ENCODE measurements at regions not wholly inside any gene's neighbourhood (a gene's known extent, or its start where the extent isn't known, plus 50 kb on each side); places are given as distances from the start of the nearest gene placed in this dataset.
"Not testable (repeated sequence)": the region's sequence is repeated elsewhere in the genome, so short reads cannot be mapped to it uniquely, and the experiment has no call there.

- DNase-seq, result no peak
These were observed 992.6 kb downstream of the PCDH9 start for GRCh38 chr13:66237411-66238062.

DNA sequence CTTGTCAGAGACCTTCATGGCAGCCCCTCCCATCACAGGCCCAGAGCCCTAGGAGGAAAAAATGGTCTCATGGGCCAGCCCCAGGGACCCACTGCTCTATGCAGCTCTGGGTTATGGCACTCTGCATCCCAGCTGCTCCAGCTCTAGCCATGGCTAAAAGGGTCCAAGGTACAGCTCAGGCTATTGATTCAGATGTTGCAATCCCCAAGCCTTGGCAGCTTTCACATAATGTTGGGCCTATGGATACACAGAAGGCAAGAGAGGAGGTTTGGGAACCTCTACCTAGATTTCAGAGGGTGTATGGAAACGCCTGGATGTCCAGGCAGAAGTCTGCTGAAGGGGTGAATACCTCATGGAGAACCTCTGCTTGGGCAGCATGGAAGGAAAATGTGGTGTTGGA is 996.0 kb downstream of the PCDH9 start:
- DNase-seq, result no peak

GRCh38 chr13:66231958-66232357 is 998.2 kb downstream of the PCDH9 start:
- DNase-seq, result not testable (repeated sequence)

DNA sequence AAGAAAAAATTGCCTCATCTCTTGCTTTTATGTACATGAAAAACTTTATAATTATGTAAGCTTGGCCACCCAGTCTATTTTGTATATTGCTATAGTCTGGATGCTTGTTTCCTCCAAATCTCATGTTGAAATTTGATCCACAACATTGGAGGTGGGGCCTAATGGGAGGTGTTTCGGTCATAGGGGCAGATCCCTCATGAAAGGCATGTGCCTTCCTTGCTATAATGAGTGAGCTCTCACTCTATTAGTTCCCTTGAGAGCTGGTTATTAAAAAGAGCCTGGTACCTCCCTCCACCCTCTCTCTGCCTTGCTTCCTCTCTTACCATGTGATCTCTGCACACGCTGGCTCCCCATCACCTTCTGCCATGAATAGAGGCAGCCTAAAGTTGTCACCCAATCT is 1005.1 kb downstream of the PCDH9 start:
- DNase-seq, result no peak

DNA sequence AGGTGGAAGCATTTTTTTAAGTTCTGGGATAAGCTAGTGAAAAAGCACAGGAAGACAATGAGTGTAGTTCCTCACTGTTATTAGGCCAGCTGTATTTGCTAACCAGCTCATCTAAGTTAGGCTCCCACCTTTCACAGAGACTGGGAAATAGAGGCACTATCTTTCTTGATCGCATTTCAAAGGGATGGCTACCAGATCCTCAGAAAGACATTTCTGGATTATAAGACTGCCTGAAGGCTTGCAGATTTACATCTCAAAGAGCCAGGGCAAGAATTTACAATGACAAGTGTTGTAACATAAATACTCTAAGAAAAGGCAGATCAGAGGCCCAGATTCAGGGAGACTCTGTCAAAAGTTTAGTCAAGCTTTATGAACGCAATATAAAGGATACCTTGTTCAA is 1005.5 kb downstream of the PCDH9 start:
- no peak for DNase-seq

GRCh38 chr13:66222926-66223325 is 1007.2 kb downstream of the PCDH9 start:
- no peak for DNase-seq

GRCh38 chr13:66222127-66222526 is 1008.0 kb downstream of the PCDH9 start:
- no peak for DNase-seq

DNA sequence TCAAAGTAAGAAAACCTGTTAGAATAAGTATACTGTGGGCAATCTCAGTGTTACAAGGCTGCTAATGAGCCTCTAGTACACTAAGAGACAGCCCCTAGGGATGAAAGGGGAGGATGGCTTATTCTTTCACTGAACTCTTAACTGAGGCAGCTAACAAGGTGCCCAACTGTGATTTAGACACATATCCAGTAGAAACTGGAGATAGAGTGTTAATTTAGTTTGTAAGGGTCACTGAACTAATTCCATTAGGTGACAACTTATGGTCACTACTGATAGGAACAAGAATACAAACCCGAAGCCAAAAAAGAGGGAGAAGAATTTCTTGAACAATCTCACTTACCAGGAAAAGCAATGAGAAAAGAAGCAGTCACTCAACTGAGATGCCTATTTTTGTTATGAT is 1010.6 kb downstream of the PCDH9 start:
- no peak for DNase-seq

- DNase-seq, result no peak
These were observed 1011.6 kb downstream of the PCDH9 start for GRCh38 chr13:66218583-66218982.

GRCh38 chr13:66216728-66217127 is 1013.4 kb downstream of the PCDH9 start:
- DNase-seq, result no peak

DNA sequence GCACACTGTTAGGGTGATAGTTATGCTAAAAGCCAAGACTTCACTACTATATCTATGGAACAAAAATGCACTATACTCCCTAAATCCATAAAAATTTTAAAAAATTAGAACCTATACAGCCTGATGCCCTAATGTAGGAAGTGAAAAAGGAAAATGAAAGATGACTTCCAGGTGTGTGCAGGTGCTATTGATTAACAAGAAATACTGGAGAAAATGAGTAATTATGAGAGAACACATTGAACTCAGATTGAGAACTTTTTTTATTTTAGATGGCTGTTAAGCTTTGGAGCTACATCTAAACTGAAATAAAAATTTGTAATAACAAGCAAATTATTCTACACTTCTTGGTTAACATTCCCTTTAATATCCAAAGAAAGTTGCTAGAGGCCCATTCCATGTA is 1015.7 kb downstream of the PCDH9 start:
- no peak for DNase-seq

DNA sequence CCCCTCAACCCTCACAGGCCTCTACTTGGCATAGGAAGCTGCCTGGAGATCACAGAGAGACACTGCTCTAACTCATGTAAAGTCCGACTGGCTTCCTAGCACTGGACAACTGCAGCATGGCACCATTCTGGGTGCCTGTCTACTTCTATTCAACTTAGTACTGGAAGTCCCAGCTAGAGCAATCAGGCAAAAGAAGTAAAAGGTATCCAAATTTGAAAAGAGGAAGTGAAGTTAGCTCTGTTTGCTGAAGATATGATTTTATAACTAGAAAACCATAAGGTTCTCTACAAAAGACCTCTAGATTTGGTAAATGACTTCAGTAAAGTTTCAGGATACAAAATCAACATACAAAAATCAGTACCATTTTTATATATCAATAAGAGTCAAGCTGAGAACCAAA is 1017.6 kb downstream of the PCDH9 start:
- DNase-seq, result no peak

GRCh38 chr13:66210677-66211076 is 1019.5 kb downstream of the PCDH9 start:
- no peak for DNase-seq

GRCh38 chr13:66208589-66208988 is 1021.5 kb downstream of the PCDH9 start:
- DNase-seq, result no peak

GRCh38 chr13:66207610-66208009 is 1022.5 kb downstream of the PCDH9 start:
- no peak for DNase-seq

DNA sequence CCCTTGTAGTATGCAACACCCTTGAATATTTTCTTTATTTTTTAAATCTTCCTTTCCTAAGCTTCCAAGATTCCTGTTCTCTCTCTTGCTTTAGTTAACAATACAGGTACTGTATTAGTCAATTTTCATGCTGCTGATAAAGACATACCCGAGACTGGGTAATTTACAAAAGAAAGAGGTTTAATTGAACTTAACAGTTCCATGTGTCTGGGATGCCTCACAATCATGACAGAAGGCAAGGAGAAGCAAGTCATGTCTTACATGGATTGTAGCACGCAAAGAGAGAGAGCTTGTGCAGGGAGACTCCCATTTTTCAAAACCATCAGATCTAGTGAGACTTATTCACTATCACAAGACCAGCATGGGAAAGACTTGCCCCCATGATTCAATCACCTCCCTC is 1024.3 kb downstream of the PCDH9 start:
- no peak for DNase-seq

- DNase-seq, result no peak
These were observed 1029.6 kb downstream of the PCDH9 start for GRCh38 chr13:66200555-66200954.

GRCh38 chr13:66195238-66195637 is 1034.9 kb downstream of the PCDH9 start:
- DNase-seq, result no peak

- DNase-seq, result no peak
These were observed 1040.2 kb downstream of the PCDH9 start for GRCh38 chr13:66189986-66190385.

- no peak for DNase-seq
These were observed 1049.3 kb downstream of the PCDH9 start for GRCh38 chr13:66180836-66181235.

DNA sequence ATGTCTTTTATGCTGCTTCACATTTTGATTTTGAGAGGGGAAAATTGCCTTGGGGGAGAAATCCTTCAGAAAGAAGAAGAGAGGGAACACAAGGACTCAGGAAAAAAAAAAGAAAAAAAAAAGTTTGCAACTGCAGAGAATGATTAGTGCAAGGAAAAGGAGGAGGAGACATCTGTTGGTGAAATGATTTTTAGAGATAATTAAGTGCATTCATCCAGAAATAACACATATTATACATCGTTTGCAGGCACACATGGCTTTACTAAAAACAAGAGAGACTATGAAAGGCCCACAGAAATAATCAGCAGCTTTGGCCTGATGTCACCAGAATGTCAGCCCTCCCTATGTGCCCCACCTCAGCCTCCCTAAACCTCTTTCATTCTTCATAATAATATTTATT is 1058.2 kb downstream of the PCDH9 start:
- no peak for DNase-seq

GRCh38 chr13:66162470-66162869 is 1067.7 kb downstream of the PCDH9 start:
- DNase-seq, result no peak

DNA sequence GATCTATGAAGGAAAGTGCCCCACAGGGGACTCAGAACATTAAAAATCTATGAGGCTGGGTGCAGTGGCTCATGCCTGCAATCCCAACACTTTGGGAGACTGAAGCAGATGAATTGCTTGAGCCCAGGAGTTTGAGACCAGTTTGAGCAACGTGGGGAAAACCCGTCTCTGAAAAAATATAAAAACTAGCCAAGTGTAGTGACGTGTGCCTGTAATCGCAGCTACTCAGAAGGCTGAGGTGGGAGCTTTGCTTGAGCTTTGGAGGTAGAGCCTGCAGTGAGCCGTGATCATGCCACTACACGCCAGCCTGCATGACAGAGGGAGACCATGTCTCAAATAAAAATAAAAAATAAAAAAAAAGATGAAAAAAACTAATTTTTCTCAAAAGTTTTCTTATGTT is 1070.6 kb downstream of the PCDH9 start:
- DNase-seq, result no peak

DNA sequence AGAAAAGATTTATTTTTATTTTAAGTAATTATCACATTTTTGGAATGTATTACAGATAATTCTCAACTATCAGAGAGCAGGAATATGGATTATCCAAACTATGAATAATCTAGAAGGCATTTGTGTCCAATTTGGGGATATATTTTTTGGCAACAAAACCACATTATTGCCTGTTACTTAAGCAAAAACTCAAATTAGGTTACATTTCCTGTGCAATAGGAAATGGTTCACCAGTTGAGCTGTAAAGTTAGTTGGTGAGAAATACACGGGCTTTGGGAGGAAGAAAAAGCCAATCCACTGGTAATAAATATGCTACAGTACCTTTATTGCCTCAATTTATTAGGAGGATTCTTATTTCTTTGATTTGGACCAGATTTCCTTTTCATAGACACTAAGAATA is 1075.2 kb downstream of the PCDH9 start:
- DNase-seq, result no peak

DNA sequence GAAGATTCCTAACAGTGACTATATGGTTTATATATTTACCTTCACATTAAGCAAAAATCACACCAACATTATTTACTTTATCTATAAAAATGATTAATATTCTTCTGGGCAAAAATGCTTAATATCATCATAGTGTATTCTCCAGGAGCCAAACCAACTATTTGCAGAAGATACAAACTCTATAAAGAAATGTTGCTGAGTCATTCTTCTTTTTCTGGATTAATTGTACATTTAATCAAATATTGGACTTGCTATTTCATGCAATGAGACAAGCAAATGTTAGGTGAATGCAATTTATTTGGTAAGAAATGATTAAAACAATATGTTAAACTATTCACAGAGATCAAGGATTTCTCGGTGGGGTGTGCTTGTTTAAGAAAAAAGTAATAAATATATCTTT is 1075.8 kb downstream of the PCDH9 start:
- DNase-seq, result no peak

GRCh38 chr13:66152596-66152995 is 1077.5 kb downstream of the PCDH9 start:
- DNase-seq, result no peak
